IMR-90 (cell line): ENCODE measurements at regions not wholly inside any gene's neighbourhood (a gene's known extent, or its start where the extent isn't known, plus 50 kb on each side); places are given as distances from the start of the nearest gene placed in this dataset.

ENCODE experiments used
- ATAC-seq: fragments of 200-7000 bp; cut with Tn5 transposase; 2 replicates; pipeline ENCODE4 v1.9.1; 2020; ENCODE audit warnings: low read depth, mild to moderate bottlenecking, moderate library complexity
- BruUV-seq: library from RNA; stranded (reverse); fragments of 400-500 nt; replicated peaks from 2 replicates; lab custom pipeline; 2021; lab: Mats Ljungman, UMichigan
- CTCF ChIA-PET: fragments of 300-600 bp; formaldehyde crosslinking; extraction: SDS; loops from one replicate; lab custom pipeline; 2021; ENCODE audit warnings: antibody characterized with exemption; lab: Yijun Ruan, JAX
- POLR2A ChIA-PET: fragments of 300-600 bp; sonication (Branson Sonifier 250); formaldehyde crosslinking; loops from one replicate; lab custom pipeline; 2022; ENCODE audit warnings: antibody characterized with exemption; ENCODE audit not compliant: unreplicated experiment; lab: Charles Lee
- DNase-seq: peaks from one replicate; pipeline ENCODE4 v3.0.0; 2013
- H2AFZ ChIP-seq: replicated peaks from 2 replicates; pipeline ENCODE3; 2013; ENCODE audit warnings: low read length, mild to moderate bottlenecking; ENCODE audit not compliant: poor library complexity
- H2AK5ac ChIP-seq: 2 replicates; pipeline ENCODE4 v1.6.1; 2013; ENCODE audit warnings: low read depth, low read length, inconsistent platforms
- H2AK9ac ChIP-seq: replicated peaks from 2 replicates; pipeline ENCODE3; 2013; ENCODE audit warnings: mild to moderate bottlenecking, low read depth, low read length, moderate library complexity; ENCODE audit not compliant: poor library complexity
- H2BK120ac ChIP-seq: 2 replicates; pipeline ENCODE4 v1.6.1; 2013; ENCODE audit warnings: low read depth, low read length, inconsistent platforms
- H2BK15ac ChIP-seq: 3 replicates; pipeline ENCODE4 v1.6.1; 2013; ENCODE audit warnings: low read depth, low read length, inconsistent platforms
- H2BK20ac ChIP-seq: 2 replicates; pipeline ENCODE4 v1.6.1; 2013; ENCODE audit warnings: low read depth, mild to moderate bottlenecking, inconsistent platforms, low read length, moderate library complexity
- H2BK5ac ChIP-seq: 2 replicates; pipeline ENCODE4 v1.6.1; 2013; ENCODE audit warnings: mild to moderate bottlenecking, low read depth, low read length, inconsistent platforms; ENCODE audit not compliant: poor library complexity, severe bottlenecking
- H3K14ac ChIP-seq: replicated peaks from 2 replicates; pipeline ENCODE4 v1.6.1; 2013; ENCODE audit warnings: low read depth, low read length, inconsistent platforms
- H3K18ac ChIP-seq: 2 replicates; pipeline ENCODE4 v1.6.1; 2013; ENCODE audit warnings: low read depth, low read length, control low read depth
- H3K23ac ChIP-seq: 2 replicates; pipeline ENCODE4 v1.6.1; 2013; ENCODE audit warnings: low read depth, low read length, inconsistent platforms
- H3K27ac ChIP-seq: 2 replicates; pipeline ENCODE4 v1.5.1; 2013; ENCODE audit warnings: mild to moderate bottlenecking, control low read depth, low read length; ENCODE audit not compliant: insufficient read depth
- H3K27me3 ChIP-seq: 2 replicates; pipeline ENCODE4 v1.6.1; 2013; ENCODE audit warnings: low read length; ENCODE audit not compliant: control insufficient read depth, insufficient read depth
- H3K36me3 ChIP-seq: 2 replicates; pipeline ENCODE4 v1.6.1; 2013; ENCODE audit warnings: low read length, mixed read lengths; ENCODE audit not compliant: control insufficient read depth, insufficient read depth
- H3K4ac ChIP-seq: 2 replicates; pipeline ENCODE4 v1.6.1; 2013; ENCODE audit warnings: low read depth, low read length, inconsistent platforms
- H3K4me1 ChIP-seq: 2 replicates; pipeline ENCODE4 v1.6.1; 2013; ENCODE audit warnings: low read length, mixed read lengths; ENCODE audit not compliant: control insufficient read depth, insufficient read depth
- H3K4me2 ChIP-seq: 2 replicates; pipeline ENCODE4 v1.6.1; 2013; ENCODE audit warnings: low read depth, mild to moderate bottlenecking, control low read depth, low read length, moderate library complexity
- H3K4me3 ChIP-seq: 2 replicates; pipeline ENCODE4 v1.5.1; 2013; ENCODE audit warnings: low read depth, mild to moderate bottlenecking, control low read depth, low read length, moderate library complexity; ENCODE audit not compliant: insufficient read depth
- H3K56ac ChIP-seq: 2 replicates; pipeline ENCODE4 v1.6.1; 2013; ENCODE audit warnings: low read length, inconsistent platforms; ENCODE audit not compliant: insufficient read depth; ENCODE audit errors: extremely low read depth
- H3K79me1 ChIP-seq, 2 experiments: 2 replicates each; pipeline ENCODE4 v1.6.1; 2013; ENCODE audit warnings: low read length in 2 of 2, inconsistent platforms in 1 of 2, low read depth in 1 of 2
- H3K9ac ChIP-seq: 2 replicates; pipeline ENCODE4 v1.6.1; 2013; ENCODE audit warnings: low read depth, low read length, control low read depth
- H3K9me1 ChIP-seq: 2 replicates; pipeline ENCODE4 v1.6.1; 2013; ENCODE audit warnings: low read length, inconsistent platforms; ENCODE audit not compliant: insufficient read depth
- H3K9me3 ChIP-seq: 2 replicates; pipeline ENCODE4 v1.6.1; 2013; ENCODE audit warnings: low read length; ENCODE audit not compliant: control insufficient read depth, insufficient read depth
- H4K20me1 ChIP-seq: 2 replicates; pipeline ENCODE4 v1.6.1; 2013; ENCODE audit warnings: low read length, inconsistent platforms; ENCODE audit not compliant: insufficient read depth
- H4K5ac ChIP-seq: 2 replicates; pipeline ENCODE4 v1.6.1; 2013; ENCODE audit warnings: mild to moderate bottlenecking, low read depth, low read length, control low read depth
- H4K8ac ChIP-seq, 2 experiments: 2 replicates each; pipeline ENCODE4 v1.6.1; 2013; ENCODE audit warnings: low read depth in 2 of 2, low read length in 2 of 2, control low read depth in 1 of 2, inconsistent platforms in 1 of 2
- H4K91ac ChIP-seq: 2 replicates; pipeline ENCODE4 v1.6.1; 2013; ENCODE audit warnings: low read depth, low read length, inconsistent platforms; ENCODE audit not compliant: insufficient read depth
- BHLHE40 ChIP-seq: fragments of 150-350 bp; IDR thresholded peaks from 2 replicates; pipeline ENCODE4 v1.6.1; 2016; ENCODE audit warnings: mild to moderate bottlenecking, low read depth, low read length
- CEBPB ChIP-seq: IDR thresholded peaks from 2 replicates; pipeline ENCODE4 v1.6.1; 2012; ENCODE audit warnings: low read depth, low read length, improper control_type of control experiment
- CHD1 ChIP-seq: IDR thresholded peaks from 2 replicates; pipeline ENCODE4 v1.6.1; 2012; ENCODE audit warnings: low read depth, low read length, improper control_type of control experiment
- ELK1 ChIP-seq: fragments of 150-350 bp; IDR thresholded peaks from 2 replicates; pipeline ENCODE4 v1.6.1; 2016; ENCODE audit warnings: low read depth, mild to moderate bottlenecking, low read length, moderate library complexity, borderline replicate concordance
- FOS ChIP-seq: fragments of 150-350 bp; IDR thresholded peaks from 2 replicates; pipeline ENCODE4 v1.6.1; 2016; ENCODE audit warnings: low read depth, low read length
- MAFK ChIP-seq: IDR thresholded peaks from 2 replicates; pipeline ENCODE4 v1.6.1; 2012; ENCODE audit warnings: low read depth, low read length, improper control_type of control experiment
- NFE2L2 ChIP-seq: fragments of 150-350 bp; IDR thresholded peaks from 2 replicates; pipeline ENCODE4 v1.6.1; 2016; ENCODE audit warnings: low read depth, mild to moderate bottlenecking, low read length
- POLR2A ChIP-seq: IDR thresholded peaks from 2 replicates; pipeline ENCODE4 v1.6.1; 2012; ENCODE audit warnings: mild to moderate bottlenecking, low read depth, low read length
- RAD21 ChIP-seq: IDR thresholded peaks from 2 replicates; pipeline ENCODE4 v1.6.1; 2012; ENCODE audit warnings: low read length, improper control_type of control experiment
- RCOR1 ChIP-seq: IDR thresholded peaks from 2 replicates; pipeline ENCODE4 v1.6.1; 2012; ENCODE audit warnings: mild to moderate bottlenecking, low read length, improper control_type of control experiment; ENCODE audit not compliant: insufficient replicate concordance
- SMC3 ChIP-seq: fragments of 150-350 bp; IDR thresholded peaks from 2 replicates; pipeline ENCODE4 v1.6.1; 2016; ENCODE audit warnings: low read depth, mild to moderate bottlenecking, antibody characterized with exemption, low read length, moderate library complexity
- WGBS, 2 experiments: methylation state at CpG; one replicate each; pipeline versions ENCODE4 v1.1.5 to v1.1.7; 2013; ENCODE audit warnings: missing lambda C conversion rate in 2 of 2; ENCODE audit not compliant: insufficient read length in 1 of 2; ENCODE audit errors: extremely low coverage in 2 of 2; 5-methylcytosine and 5-hydroxymethylcytosine counted together
- dilution Hi-C: fragments of 300-500 bp; cut with HindIII; formaldehyde crosslinking; loops from one replicate; pipeline ENCODE4 v1.14.3; 2018; ENCODE audit warnings: low sequenced_read_pairs; ENCODE audit not compliant: unreplicated experiment
- in situ Hi-C: fragments of 300-500 bp; cut with MboI; formaldehyde crosslinking; loops from 3 replicates; pipeline ENCODE4 v1.14.3; 2019; ENCODE audit warnings: low sequenced_read_pairs, inconsistent platforms, mixed read lengths
- intact Hi-C: fragments of 100-400 bp; cut with micrococcal nuclease; formaldehyde crosslinking; loops from 2 replicates; pipeline ENCODE4 v1.10.0; 2022

GRCh38 chr3:36259580-36259979, 120.7 kb upstream of the STAC start:
- ChIA-PET CTCF (no interaction called here), POLR2A (no interaction called here)
- TF ChIP-seq POLR2A = no peak
- no peak for TF ChIP-seq ELK1
- no peak for TF ChIP-seq CHD1
- no peak for TF ChIP-seq SMC3
- no peak for TF ChIP-seq FOS
- no peak for TF ChIP-seq BHLHE40
- no peak for TF ChIP-seq MAFK
- TF ChIP-seq NFE2L2 = no peak
- TF ChIP-seq CEBPB = no peak
- no peak for TF ChIP-seq RAD21
- TF ChIP-seq RCOR1 = no peak
- no TSS peak for BruUV-seq
- Histone ChIP-seq H3K4ac (no peak overlapping the region), H3K27me3 (no peaks in the 10 kb centered on the region), H2AK9ac (no peak overlapping the region), H3K27ac (no peak overlapping the region), H3K14ac (no peak overlapping the region), H4K91ac (no peak overlapping the region), H2BK20ac (no peak overlapping the region), H3K36me3 (no peaks in the 10 kb centered on the region), H3K18ac (no peak overlapping the region), H2BK120ac (no peak overlapping the region), H3K23ac (no peak overlapping the region), H3K9ac (no peak overlapping the region), H3K4me1 (no peaks in the 10 kb centered on the region), H3K9me3 (peaks cover 8% of the 10 kb centered on the region), H3K56ac (no peak overlapping the region), H3K9me1 (no peaks in the 10 kb centered on the region), H2AFZ (no peak overlapping the region), H3K4me3 (no peak overlapping the region), H2BK15ac (no peak overlapping the region), H3K79me1 (no peaks in the 10 kb centered on the region), H2AK5ac (no peak overlapping the region), H2BK5ac (no peak overlapping the region), H4K5ac (no peak overlapping the region), H4K20me1 (no peaks in the 10 kb centered on the region), H3K4me2 (no peak overlapping the region), H4K8ac (no peak overlapping the region)
- DNase-seq = no peak
- ATAC-seq = no peak
- 0% methylated on average over 1 of the region's 3 CpGs; no CpG with 5 or more reads in 1 of the 2 experiments for WGBS, 2 experiments
- dilution Hi-C loops (no loop called here), intact Hi-C loops (no loop called here), in situ Hi-C loops (no loop called here)
